ENCODE measurements at regions not wholly inside any gene's neighbourhood (a gene's known extent, or its start where the extent isn't known, plus 50 kb on each side); places are given as distances from the start of the nearest gene placed in this dataset.
"Not testable (repeated sequence)": the region's sequence is repeated elsewhere in the genome, so short reads cannot be mapped to it uniquely, and the experiment has no call there.

GRCh38 chr22:22697377-22698117 is 53.1 kb downstream of the GGTLC2 start:
- no peak for DNase-seq

GRCh38 chr22:22698263-22698750 is 53.9 kb downstream of the GGTLC2 start:
- no peak for DNase-seq

- no peak for DNase-seq
Observed at GRCh38 chr22:22700631-22701030, 56.2 kb downstream of the GGTLC2 start.

- not testable (repeated sequence) for DNase-seq
Observed at GRCh38 chr22:22701557-22701956, 57.1 kb downstream of the GGTLC2 start.

GRCh38 chr22:22702237-22703202 is 58.1 kb downstream of the GGTLC2 start:
- DNase-seq: peak; percentile 15

GRCh38 chr22:22703203-22703570 is 58.8 kb downstream of the GGTLC2 start:
- DNase-seq: no peak

- peak; percentile 13 for DNase-seq
Observed at GRCh38 chr22:22703715-22704114, 59.3 kb downstream of the GGTLC2 start.

- no peak for DNase-seq
Observed at GRCh38 chr22:22704156-22704946, 59.9 kb downstream of the GGTLC2 start.

GRCh38 chr22:22705328-22706100 is 61.1 kb downstream of the GGTLC2 start:
- DNase-seq: no peak

- DNase-seq: no peak
Observed at GRCh38 chr22:22706253-22706915, 62.0 kb downstream of the GGTLC2 start.

- no peak for DNase-seq
Observed at GRCh38 chr22:22709719-22710445, 65.5 kb downstream of the GGTLC2 start.

GRCh38 chr22:22710719-22711531 is 66.5 kb downstream of the GGTLC2 start:
- DNase-seq: peak; percentile 66

GRCh38 chr22:22711532-22711913 is 67.1 kb downstream of the GGTLC2 start:
- DNase-seq: no peak

GRCh38 chr22:22712092-22712658 is 67.8 kb downstream of the GGTLC2 start:
- no peak for DNase-seq

GRCh38 chr22:22712666-22713365 is 68.4 kb downstream of the GGTLC2 start:
- no peak for DNase-seq

GRCh38 chr22:22713416-22713815 is 69.0 kb downstream of the GGTLC2 start:
- no peak for DNase-seq

GRCh38 chr22:22714600-22715335 is 70.4 kb downstream of the GGTLC2 start:
- DNase-seq: no peak

GRCh38 chr22:22716136-22716665 is 71.8 kb downstream of the GGTLC2 start:
- no peak for DNase-seq

Measured in activated CD4-positive, alpha-beta T cell treated with anti-CD3 and anti-CD28 coated beads, Interleukin-2, amount 50 U/mL, for 16 hours (primary cell).